ENCODE measurements at regions not wholly inside any gene's neighbourhood (a gene's known extent, or its start where the extent isn't known, plus 50 kb on each side); places are given as distances from the start of the nearest gene placed in this dataset.

GRCh38 chr7:20913853-20914252 lies 127.2 kb upstream of the SP8 start:
- TF ChIP-seq MAX (IDR thresholded peaks at IDR 0.05) (no peak), RAD21 (IDR thresholded peaks at IDR 0.05; ENCODE audit: low read depth) (no peak), TAF1 (IDR thresholded peaks at IDR 0.05; ENCODE audit: low read depth) (no peak), ZBTB7A (IDR thresholded peaks at IDR 0.05; ENCODE audit: low read depth) (no peak), CEBPB (IDR thresholded peaks at IDR 0.05) (no peak), TCF12 (IDR thresholded peaks at IDR 0.05; ENCODE audit: low read depth) (no peak), EP300 (IDR thresholded peaks at IDR 0.05; ENCODE audit: borderline replicate concordance) (no peak), YY1 (IDR thresholded peaks at IDR 0.05; ENCODE audit: low read depth) (no peak), CREB1 (IDR thresholded peaks at IDR 0.05; ENCODE audit: low read depth) (no peak), TEAD4 (IDR thresholded peaks at IDR 0.05) (no peak), FOXM1 (IDR thresholded peaks at IDR 0.05; ENCODE audit: borderline replicate concordance, low read depth) (no peak)
